Activated naive CD8-positive, alpha-beta T cell treated with anti-CD3 and anti-CD28 coated beads, Interleukin-2, amount 50 U/mL, for 24 hours (primary cell): ENCODE measurements at regions not wholly inside any gene's neighbourhood (a gene's known extent, or its start where the extent isn't known, plus 50 kb on each side); places are given as distances from the start of the nearest gene placed in this dataset.

Source experiments
- ATAC-seq: fragments of 150-1000 bp; cut with Tn5 transposase; one replicate; pipeline ENCODE4 v1.10.0; 2021
- DNase-seq: peaks from one replicate; pipeline ENCODE4 v3.0.0; 2021
- H3K27ac Mint-ChIP-seq: one replicate; pipeline ENCODE4 v1.8.0; 2021; ENCODE audit warnings: mild to moderate bottlenecking, mixed read lengths
- H3K27me3 Mint-ChIP-seq: one replicate; pipeline ENCODE4 v1.8.0; 2021; ENCODE audit warnings: mixed read lengths
- H3K36me3 Mint-ChIP-seq: one replicate; pipeline ENCODE4 v1.8.0; 2021; ENCODE audit warnings: low read depth, mixed read lengths
- H3K4me1 Mint-ChIP-seq: one replicate; pipeline ENCODE4 v1.8.0; 2021; ENCODE audit warnings: mixed read lengths
- H3K4me3 Mint-ChIP-seq: one replicate; pipeline ENCODE4 v1.8.0; 2021; ENCODE audit warnings: mild to moderate bottlenecking, moderate library complexity, mixed read lengths
- H3K9me3 Mint-ChIP-seq: one replicate; pipeline ENCODE4 v1.8.0; 2021; ENCODE audit warnings: mixed read lengths

DNA sequence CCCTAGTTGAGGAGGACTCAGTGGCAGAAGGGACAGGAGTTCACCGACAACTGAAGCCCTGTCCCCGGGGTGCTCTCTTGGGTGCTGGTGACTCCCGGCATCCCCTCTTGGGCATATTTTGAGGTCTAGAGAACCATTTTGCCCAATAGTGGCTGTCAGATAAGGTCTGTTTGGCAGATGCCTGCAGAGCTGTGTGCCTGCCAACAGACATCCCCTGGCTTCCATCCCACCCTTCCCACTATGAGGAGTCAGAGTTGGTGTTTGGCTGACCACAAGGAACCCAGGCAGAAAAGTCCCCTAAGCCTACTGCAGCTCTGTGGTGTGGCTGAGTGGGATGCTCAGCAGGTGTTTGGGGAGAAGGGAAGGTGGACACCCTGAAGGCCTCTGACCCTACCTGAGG is 207.0 kb downstream of the AUH start:
- Mint-ChIP-seq H3K4me1 (peaks cover 82% of the 10 kb centered on the region), H3K27me3 (peaks cover 2% of the 10 kb centered on the region), H3K9me3 (peaks cover 17% of the 10 kb centered on the region), H3K36me3 (peaks cover 35% of the 10 kb centered on the region), H3K4me3 (no peak overlapping the region), H3K27ac (peak overlapping the region; percentile 60)
- no peak for DNase-seq
- ATAC-seq = no peak

DNA sequence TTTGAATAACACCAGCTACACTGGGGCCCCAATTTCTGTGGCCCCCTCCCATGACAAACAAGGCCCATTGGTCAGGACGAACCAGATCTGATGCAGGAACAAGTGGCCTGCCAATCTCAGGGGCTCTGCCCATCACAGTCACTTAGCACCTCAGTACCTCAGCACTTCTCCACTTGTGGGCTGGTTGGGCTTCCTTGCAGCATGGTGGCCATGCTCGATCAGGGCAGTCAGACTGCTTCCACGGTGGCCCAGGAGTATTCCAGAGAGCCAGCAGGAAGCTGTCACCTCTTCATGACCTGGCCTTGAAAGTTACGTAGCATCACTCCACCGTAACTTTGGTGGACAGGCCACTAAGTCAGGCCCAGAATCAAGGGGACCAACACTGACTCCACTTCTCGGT is 206.5 kb downstream of the AUH start:
- H3K4me3 Mint-ChIP-seq = no peak overlapping the region
- peaks cover 79% of the 10 kb centered on the region for H3K4me1 Mint-ChIP-seq
- ATAC-seq (no peak), DNase-seq (no peak)
- peaks cover 16% of the 10 kb centered on the region for H3K9me3 Mint-ChIP-seq
- H3K36me3 Mint-ChIP-seq = peaks cover 31% of the 10 kb centered on the region
- peaks cover 2% of the 10 kb centered on the region for H3K27me3 Mint-ChIP-seq
- H3K27ac Mint-ChIP-seq = peak overlapping the region; percentile 60

- H3K27ac Mint-ChIP-seq = peak overlapping the region; percentile 87
- ATAC-seq (no peak), DNase-seq (no peak)
- H3K36me3 Mint-ChIP-seq = peaks cover 24% of the 10 kb centered on the region
- H3K4me1 Mint-ChIP-seq = peaks cover 73% of the 10 kb centered on the region
- H3K27me3 Mint-ChIP-seq = peaks cover 2% of the 10 kb centered on the region
- H3K9me3 Mint-ChIP-seq = peaks cover 12% of the 10 kb centered on the region
- no peak overlapping the region for H3K4me3 Mint-ChIP-seq
Measured at GRCh38 chr9:91155746-91156376, 205.9 kb downstream of the AUH start.

- H3K4me3 Mint-ChIP-seq = peak overlapping the region; percentile 25
- peak overlapping the region; percentile 87 for H3K27ac Mint-ChIP-seq
- peaks cover 73% of the 10 kb centered on the region for H3K4me1 Mint-ChIP-seq
- H3K27me3 Mint-ChIP-seq = no peaks in the 10 kb centered on the region
- H3K36me3 Mint-ChIP-seq = peaks cover 21% of the 10 kb centered on the region
- peak; percentile 70 for ATAC-seq
- peak; percentile 36 for DNase-seq
- H3K9me3 Mint-ChIP-seq = peaks cover 10% of the 10 kb centered on the region
Measured at GRCh38 chr9:91156451-91157234, 205.1 kb downstream of the AUH start.

GRCh38 chr9:91157883-91158282 is 203.8 kb downstream of the AUH start:
- Mint-ChIP-seq H3K4me1 (peaks cover 73% of the 10 kb centered on the region), H3K4me3 (no peak overlapping the region), H3K27ac (no peak overlapping the region), H3K36me3 (peaks cover 15% of the 10 kb centered on the region), H3K27me3 (no peaks in the 10 kb centered on the region), H3K9me3 (peaks cover 2% of the 10 kb centered on the region)
- ATAC-seq = no peak
- DNase-seq = no peak

GRCh38 chr9:91158286-91158685 is 203.4 kb downstream of the AUH start:
- H3K4me1 Mint-ChIP-seq = peaks cover 73% of the 10 kb centered on the region
- DNase-seq = no peak
- no peak for ATAC-seq
- peaks cover 11% of the 10 kb centered on the region for H3K36me3 Mint-ChIP-seq
- H3K9me3 Mint-ChIP-seq = no peaks in the 10 kb centered on the region
- H3K27me3 Mint-ChIP-seq = no peaks in the 10 kb centered on the region
- peak overlapping the region; percentile 18 for H3K27ac Mint-ChIP-seq
- no peak overlapping the region for H3K4me3 Mint-ChIP-seq

DNA sequence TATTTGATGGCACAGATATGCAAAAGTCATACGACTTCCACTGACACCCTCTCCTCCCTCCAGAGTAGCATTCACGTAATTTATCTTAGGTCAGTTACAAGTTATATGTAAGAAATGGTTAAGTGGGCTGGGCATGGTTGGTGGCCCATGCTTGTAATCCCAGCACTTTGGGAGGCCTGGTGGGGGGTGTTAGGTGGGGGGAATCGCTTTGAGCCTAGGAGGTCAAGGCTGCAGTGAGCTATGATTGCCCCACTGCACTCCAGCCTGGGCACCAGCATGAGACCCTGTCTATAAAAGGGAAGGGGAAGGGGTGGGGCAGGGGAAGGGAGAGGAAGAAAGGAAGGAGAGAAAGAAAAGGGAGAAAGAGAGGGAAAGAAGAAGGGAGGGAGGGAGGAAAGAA is 202.8 kb downstream of the AUH start:
- no peak for ATAC-seq
- peak overlapping the region; percentile 18 for H3K27ac Mint-ChIP-seq
- DNase-seq = no peak
- H3K9me3 Mint-ChIP-seq = no peaks in the 10 kb centered on the region
- no peak overlapping the region for H3K4me3 Mint-ChIP-seq
- H3K4me1 Mint-ChIP-seq = peaks cover 75% of the 10 kb centered on the region
- H3K27me3 Mint-ChIP-seq = no peaks in the 10 kb centered on the region
- H3K36me3 Mint-ChIP-seq = peaks cover 9% of the 10 kb centered on the region

DNA sequence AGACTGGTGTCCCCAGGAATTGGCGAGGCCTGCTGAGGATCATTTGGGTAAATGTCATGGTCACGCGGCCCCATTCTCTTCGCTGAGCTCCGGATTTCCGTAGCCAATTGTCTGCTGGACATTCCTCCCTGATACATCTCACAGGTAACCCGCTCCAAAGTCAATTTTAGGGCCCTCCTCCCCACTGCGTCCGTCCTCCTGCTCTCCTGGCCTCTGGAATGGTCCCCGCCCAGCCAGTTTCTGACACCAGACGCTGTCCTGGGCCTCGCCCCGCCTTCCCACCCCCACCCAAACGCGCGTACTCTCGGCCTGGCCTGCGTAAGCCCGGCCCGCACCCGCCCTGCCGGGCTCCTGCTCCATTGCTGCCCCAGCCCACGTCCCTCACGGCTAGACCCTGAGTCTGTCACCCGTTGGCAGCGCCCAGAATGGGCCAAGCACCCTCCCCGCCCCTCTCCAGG is 202.0 kb downstream of the AUH start:
- no peak overlapping the region for H3K4me3 Mint-ChIP-seq
- H3K27me3 Mint-ChIP-seq = no peaks in the 10 kb centered on the region
- H3K27ac Mint-ChIP-seq = no peak overlapping the region
- peaks cover 76% of the 10 kb centered on the region for H3K4me1 Mint-ChIP-seq
- no peaks in the 10 kb centered on the region for H3K9me3 Mint-ChIP-seq
- DNase-seq (no peak), ATAC-seq (no peak)
- peaks cover 9% of the 10 kb centered on the region for H3K36me3 Mint-ChIP-seq

DNA sequence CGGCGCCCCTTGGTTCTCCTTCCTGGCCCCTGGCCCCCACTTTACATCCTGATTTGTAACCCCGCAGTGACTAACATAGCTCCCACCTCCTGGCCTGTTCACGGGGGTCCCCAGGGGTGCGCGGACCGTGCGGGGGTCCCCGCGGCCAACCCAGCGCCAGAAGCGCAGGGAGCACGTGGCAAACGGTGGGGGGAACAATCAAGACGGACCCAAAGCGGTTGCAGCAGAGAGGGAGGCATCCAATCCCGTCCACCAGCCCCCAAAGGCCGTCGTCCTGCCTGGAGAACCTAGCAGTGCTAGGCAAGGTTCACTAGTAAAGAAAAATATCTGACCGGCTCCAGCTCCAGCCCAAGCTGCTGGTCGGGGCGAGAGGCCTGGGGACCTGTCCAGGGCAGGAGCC is 201.5 kb downstream of the AUH start:
- Mint-ChIP-seq H3K9me3 (no peaks in the 10 kb centered on the region), H3K4me3 (no peak overlapping the region), H3K4me1 (peaks cover 76% of the 10 kb centered on the region), H3K27me3 (no peaks in the 10 kb centered on the region), H3K36me3 (peaks cover 9% of the 10 kb centered on the region), H3K27ac (no peak overlapping the region)
- ATAC-seq (no peak), DNase-seq (no peak)

DNA sequence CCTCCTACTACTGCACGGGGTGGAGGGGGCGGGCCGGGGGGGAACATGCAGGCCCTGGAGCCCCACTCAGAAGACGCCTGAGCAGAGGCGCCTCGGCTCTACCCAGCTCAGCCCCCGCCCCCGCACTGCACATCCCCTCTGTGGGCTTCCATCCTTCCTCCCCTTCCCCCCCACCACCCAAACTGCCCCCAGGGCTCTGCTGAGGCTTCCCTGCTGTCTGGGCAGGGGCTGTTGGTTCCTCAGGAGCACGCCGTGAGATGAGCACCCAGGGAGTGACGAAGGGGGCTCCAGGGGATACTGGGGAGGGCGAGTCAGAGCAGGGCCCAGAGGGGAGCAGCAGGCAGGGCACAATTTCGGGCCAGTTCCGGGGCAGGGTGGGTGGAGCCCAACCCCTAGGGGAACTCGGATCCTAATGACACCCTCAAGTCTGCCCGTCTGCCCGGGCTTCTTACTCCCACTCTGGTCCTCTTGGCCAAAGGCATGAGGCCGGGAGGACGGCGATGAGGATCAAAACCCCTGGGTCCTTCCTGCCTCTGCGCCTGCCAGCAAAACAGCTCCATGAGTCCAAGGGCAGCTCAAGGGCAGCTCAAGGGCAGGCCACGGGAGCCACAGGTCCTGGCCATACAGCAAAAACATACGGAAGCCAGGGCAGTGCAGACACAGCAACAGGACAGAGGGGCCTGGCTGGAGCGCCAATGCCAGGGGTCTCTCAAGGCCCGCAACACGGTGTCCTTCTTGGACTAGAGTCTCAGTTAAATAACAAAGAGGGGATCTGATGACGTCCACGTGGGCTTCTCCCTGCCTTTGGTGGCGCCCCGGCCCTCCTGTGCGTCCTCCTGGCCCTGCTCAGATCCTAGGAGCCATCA is 200.9 kb downstream of the AUH start:
- no peaks in the 10 kb centered on the region for H3K27me3 Mint-ChIP-seq
- H3K27ac Mint-ChIP-seq = peak overlapping the region; percentile 92
- H3K4me1 Mint-ChIP-seq = peaks cover 76% of the 10 kb centered on the region
- peaks cover 5% of the 10 kb centered on the region for H3K36me3 Mint-ChIP-seq
- no peaks in the 10 kb centered on the region for H3K9me3 Mint-ChIP-seq
- peak; percentile 11 for DNase-seq
- H3K4me3 Mint-ChIP-seq = no peak overlapping the region
- ATAC-seq = no peak

GRCh38 chr9:91161465-91162300 is 200.0 kb downstream of the AUH start:
- no peaks in the 10 kb centered on the region for H3K27me3 Mint-ChIP-seq
- DNase-seq (peak; percentile 10), ATAC-seq (no peak)
- H3K36me3 Mint-ChIP-seq = peaks cover 3% of the 10 kb centered on the region
- peaks cover 70% of the 10 kb centered on the region for H3K4me1 Mint-ChIP-seq
- H3K9me3 Mint-ChIP-seq = no peaks in the 10 kb centered on the region
- H3K4me3 Mint-ChIP-seq = peak overlapping the region; percentile 77
- H3K27ac Mint-ChIP-seq = peak overlapping the region; percentile 92

GRCh38 chr9:91162311-91162710 is 199.4 kb downstream of the AUH start:
- DNase-seq (peak; percentile 47), ATAC-seq (peak; percentile 17)
- no peaks in the 10 kb centered on the region for H3K9me3 Mint-ChIP-seq

DNA sequence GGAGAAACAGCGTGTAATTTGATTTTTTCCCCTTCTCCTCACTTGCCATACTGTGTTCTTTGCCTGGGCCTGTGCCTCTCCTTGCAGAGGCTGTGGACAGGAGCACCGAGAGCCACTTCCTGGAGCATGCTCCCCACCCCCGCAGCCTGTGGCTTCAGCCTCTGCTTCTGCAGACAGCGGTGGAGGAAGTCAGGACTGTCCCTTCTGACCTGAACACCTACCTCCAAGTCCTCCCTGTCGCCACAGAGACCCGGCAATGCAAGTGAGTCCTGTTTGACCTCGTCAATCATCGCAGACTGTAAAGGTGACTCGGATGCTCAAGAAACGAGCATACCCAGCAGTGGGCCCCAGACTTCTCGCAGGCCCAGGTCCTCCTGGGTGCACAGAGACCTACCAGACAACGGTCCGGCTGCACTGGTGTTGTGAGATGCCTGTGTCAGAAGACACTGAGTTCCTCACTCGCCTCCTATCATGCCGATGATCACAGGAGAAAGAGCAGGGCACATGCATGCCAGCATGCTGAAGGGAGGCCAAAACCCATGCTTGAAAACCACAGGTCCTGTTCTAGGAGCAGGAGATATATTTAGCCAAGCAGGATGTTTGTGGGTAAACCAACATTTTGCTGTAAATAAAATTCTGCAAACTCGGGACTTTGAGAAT is 198.8 kb downstream of the AUH start:
- DNase-seq (peak; percentile 80), ATAC-seq (peak; percentile 33)
- Mint-ChIP-seq H3K36me3 (no peaks in the 10 kb centered on the region), H3K27me3 (no peaks in the 10 kb centered on the region), H3K9me3 (no peaks in the 10 kb centered on the region), H3K4me1 (peaks cover 60% of the 10 kb centered on the region), H3K4me3 (peak overlapping the region; percentile 77), H3K27ac (peak overlapping the region; percentile 92)

More at GRCh38 chr9:91162311-91162710, 199.4 kb downstream of the AUH start:
- Mint-ChIP-seq H3K4me1 (peaks cover 64% of the 10 kb centered on the region), H3K27me3 (no peaks in the 10 kb centered on the region), H3K36me3 (no peaks in the 10 kb centered on the region), H3K4me3 (peak overlapping the region; percentile 77), H3K27ac (peak overlapping the region; percentile 92)
